ENCODE measurements at regions not wholly inside any gene's neighbourhood (a gene's known extent, or its start where the extent isn't known, plus 50 kb on each side); places are given as distances from the start of the nearest gene placed in this dataset.

DNA sequence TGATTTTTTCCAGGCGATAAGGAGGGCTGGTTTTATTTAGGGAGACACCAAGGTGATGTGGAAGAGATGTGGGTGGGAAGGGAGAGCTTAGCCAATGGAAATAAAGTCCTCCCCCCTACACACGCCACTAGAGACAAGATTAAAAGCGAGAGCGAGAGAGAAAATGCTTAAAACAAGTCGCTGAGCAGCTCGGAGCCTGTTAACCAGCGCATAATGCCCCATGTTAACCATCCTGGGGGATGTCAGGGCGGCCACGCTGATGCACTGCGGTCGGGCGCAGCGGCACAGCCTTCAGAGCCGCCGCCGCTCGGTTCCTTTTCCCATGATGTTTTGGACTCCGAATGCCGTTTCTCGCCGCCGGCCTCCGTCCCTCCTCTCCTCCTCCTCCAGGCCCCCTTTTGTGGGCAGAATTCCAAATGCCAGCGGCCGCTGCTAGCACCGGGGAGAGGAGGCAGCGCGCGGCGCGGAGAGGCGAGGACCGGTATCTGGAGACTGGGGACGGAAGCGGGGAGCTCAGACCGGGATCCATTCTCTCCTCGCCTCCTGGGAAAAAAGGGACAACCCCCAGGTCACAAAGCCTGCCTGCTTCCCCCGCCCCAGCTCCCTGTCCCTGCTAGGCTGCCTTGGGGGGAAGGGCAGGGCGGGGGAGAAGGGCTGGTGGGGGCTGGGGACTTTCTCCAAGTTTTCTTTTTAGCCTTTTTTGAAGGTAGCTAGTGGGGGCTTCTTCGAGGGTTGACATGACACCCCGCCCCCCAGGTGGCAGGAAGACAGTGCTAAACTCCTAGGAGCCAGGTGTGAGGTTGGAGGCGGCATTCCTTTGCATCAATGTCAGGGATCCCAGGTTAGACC, 98.1 kb upstream of the CCL2 start:
- no peak for DNase-seq

DNA sequence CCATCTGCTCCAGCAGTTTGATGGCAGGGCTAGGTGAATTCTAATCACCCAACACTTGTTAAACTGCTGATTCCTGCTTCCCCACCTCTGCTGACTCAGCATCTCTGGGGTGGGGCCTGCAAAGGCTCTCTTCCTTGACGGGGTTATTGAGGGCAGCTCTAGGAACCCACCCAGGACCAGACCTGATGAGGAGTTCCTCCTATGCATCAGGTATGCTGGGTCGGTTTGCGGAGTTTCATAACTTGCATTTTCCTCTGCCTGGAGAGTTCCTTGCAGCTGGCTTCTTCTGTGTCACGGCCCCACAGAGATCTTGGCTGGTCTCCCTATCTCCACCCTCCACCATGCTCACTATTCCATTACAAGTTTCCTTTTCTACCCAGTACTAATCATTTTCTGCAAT, 93.4 kb upstream of the CCL2 start:
- no peak for DNase-seq

DNA sequence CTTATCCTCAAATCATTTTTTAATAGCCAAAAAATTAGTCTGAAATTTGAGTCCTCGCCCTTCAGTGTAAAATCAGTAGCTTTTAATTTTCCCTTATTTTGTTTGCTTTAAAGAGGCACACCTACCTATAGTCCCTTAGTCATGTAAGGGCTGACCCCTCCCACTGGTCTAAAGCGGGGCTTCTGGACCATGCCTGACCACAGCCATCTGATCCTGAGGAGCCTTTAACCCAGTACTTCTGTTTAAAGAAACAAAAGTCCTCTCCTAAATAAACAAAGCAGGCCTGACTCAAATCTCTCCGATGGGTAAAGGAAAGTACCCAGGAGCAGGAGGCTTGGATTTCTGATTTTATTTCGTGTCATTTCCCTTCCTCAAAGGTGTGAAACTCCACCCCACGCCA, 92.0 kb upstream of the CCL2 start:
- DNase-seq = no peak

DNA sequence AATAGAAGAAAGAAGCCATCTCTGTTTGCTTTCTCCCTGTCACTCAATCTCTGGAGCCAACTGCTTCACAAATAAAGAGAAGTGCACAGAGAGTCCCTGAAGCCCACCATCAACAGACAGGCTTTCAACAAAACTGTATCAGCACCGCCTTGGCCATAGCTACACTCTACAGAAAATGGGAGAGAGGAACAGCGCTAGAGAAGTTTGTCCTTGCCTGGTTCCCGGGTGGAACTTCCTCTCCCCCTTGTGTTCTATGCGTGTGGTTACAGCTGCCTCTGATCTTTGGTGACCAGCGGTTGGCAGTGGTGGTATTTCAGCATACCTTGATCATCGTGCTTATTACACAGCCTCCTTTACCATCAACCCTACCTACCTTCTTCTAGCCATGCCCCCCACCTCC, 91.4 kb upstream of the CCL2 start:
- DNase-seq = no peak

DNA sequence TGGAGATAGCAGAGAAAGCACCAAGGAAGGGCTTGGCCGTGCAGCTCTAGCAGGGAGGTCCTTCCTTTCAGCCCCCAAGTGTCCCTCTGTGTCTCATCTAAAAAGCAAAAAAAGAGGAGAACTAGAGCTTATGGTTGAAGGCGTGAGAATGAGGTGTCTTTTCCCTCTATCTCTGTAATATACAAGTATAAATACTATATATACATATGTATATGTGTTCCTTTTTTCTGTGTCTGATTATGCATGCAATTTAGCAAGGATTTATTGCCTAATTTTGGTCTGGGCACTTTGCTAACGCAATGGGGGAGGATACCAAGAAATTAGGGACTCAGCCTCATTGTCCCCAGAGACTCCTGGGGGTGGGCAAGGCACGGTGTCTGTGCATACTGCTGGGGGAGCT, 90.2 kb upstream of the CCL2 start:
- no peak for DNase-seq

DNA sequence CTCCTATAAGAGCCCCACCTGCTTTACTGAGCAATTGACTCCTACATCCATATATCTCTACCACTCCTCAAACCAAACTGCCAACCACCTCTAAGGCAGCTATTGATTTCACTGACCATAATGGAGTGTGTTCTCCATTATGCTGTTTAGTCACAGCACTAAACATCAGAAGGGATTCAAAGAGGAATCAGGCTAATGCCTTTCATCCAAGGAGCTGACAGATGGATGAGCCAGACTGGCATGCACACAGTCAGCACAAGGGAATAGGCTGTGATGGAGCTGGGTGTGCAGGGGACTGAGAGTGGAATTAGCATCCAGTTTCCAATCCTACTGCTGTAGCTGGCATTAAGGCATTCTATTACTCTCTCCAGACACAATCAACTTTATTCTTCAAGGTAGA, 88.7 kb upstream of the CCL2 start:
- no peak for DNase-seq

DNA sequence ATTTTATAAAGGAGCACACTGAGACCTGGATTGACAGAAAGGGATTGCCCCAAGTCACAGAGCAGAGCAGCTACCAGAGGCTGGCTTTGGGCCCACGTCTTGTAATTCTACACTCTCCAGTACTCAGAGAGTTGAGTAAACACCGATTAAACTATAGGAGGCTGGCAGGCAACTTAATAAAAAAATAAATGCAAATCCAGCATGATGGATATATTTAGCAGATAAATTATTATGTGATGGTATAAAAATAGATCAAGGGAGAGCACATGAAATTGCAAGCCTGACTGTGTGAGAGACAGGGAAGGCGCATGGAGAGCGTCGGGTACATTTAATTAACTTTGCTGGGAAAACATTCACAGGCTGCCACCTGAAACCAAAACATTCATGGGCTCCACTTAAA, 87.7 kb upstream of the CCL2 start:
- DNase-seq = no peak

DNA sequence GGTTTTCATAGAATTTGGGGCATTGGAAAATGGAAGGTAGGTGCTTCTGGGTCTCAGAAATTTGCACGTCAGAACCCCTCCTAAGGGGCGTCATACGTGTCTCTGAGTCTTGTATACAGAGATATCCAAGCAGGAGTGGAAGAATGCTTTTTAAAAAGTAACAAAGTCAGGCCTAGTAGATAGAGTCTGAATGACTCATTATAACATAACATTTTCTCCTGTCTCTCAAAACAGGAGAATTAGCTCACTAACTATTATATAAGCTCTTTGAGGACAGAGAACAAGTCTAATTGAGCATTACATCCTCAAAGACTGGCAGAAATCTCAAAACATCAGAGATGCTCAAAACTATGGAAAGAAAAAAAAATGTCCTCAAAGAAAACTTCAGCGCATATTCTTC, 86.1 kb upstream of the CCL2 start:
- no peak for DNase-seq

DNA sequence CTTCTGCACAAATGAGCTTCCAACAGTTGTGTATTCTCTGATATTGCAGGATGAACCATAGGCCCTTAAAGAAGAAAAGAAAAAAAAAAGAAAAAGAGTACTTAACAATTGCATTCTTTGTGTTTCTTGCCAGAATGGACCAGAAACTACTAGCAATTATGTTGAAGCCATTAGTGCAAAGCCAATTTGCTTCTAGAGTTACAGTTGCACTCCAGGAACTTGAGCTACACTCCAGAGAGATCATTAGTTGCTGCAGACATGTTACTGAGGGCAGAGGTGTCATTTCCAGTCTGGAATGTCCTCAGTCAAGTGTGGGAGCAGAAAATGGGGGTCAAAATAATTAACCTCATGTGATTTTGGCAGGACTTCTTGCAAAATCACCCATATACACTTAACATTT, 85.6 kb upstream of the CCL2 start:
- no peak for DNase-seq

DNA sequence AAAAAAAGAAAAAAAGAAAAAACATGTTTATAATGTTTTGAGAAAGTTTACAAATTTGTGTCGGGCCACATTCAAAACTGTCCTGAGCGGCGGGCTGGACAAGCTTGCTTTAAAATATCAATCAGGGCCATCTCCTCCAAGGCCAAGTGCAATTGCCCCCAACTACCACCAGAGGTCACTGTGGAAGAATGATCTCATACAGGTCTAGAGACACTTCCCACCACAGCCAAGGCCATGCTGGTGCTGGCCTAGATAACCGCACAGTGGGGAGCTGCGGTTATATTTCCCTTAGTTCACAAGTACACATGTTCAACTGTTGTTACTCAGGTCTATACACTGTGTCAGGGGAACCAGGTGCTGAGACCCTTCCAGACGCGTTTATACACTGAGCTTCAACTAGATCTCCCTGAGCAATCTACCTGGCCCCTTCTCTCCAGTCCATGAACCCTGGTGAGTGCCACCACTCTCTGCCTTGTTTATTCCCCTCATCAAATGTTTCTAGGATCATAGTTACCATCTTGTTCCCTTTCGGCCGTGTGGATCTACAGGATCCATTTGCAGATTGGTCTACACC, 83.8 kb upstream of the CCL2 start:
- DNase-seq = no peak

DNA sequence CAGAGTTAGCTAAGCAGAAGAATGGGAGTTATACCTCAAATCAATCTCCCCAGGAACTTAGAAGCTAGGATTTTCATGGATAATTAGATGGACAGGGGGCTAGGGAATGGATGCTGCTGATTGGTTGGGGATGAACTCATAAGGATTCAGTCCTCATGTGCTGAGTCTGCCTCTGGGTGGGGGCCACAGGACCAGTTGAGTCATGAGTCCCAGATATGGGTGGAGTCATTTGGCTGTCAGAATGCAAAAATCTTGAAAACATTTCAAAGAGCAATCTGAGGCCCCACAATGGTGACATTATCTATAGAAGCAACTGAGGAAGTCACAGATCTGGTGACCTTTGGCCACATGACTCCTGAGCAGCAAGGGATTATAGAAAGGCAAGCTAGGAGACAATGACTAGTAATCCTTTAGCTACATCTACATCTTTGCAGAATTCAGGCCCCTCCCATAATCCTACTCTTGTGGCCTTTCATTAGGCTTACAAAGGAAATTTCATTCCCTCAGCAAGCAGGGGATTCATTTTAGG, 82.6 kb upstream of the CCL2 start:
- no peak for DNase-seq

DNA sequence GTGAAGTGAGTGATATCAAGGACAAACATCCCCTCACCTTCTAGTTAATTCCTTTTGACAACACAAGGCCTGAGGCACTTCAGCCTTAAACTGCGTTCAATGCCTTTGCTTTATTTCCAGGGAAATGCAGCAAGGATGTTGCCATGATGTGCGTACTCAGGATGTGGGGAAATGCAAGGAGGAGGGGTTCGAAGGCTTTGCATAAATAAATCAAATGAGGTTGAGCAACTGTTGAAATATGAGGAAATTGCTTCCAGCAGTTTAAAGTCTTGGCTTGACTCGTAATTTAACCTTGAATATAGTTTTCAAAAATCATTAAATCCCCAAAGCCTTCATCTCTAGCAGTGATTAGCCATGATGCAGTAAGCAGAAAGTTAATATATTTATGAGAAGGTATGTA, 81.8 kb upstream of the CCL2 start:
- no peak for DNase-seq

DNA sequence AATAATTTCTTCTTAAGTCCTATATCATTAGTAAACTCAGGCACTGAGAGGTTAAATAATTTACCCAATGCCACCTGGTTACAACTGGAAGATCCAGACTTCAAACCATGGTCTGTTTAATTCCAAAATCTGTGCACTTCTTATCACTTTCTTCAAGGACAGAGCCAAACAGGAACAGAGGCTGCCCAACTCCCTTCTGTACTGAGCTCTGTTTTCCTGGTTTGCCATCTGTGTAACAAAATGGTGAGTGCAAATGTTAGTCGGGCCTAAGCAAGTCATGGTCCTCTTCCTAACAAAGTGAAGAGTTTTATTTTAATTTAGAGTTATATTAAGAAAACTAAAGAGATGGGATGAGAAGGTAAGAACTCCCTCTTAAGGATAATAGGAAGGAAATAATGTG, 80.6 kb upstream of the CCL2 start:
- no peak for DNase-seq

DNA sequence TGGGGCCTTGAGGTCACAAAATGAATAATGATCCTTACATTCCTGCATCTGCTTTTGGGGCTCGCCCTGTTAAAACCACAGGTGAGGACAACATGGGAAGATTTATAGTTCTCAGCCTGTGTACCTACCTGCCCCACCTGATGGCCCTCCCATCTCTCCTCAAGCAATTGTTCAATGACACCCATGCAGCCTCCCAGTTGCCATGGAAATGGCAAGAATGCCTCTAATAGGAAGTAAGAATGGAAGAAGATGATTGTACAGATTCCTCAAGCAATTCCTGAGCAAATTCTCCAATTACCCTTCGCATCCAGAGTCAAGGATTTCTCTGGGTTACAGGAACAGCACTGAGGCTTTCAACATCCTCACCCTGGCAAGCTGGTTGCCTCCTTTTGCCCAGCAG, 78.6 kb upstream of the CCL2 start:
- DNase-seq = no peak

DNA sequence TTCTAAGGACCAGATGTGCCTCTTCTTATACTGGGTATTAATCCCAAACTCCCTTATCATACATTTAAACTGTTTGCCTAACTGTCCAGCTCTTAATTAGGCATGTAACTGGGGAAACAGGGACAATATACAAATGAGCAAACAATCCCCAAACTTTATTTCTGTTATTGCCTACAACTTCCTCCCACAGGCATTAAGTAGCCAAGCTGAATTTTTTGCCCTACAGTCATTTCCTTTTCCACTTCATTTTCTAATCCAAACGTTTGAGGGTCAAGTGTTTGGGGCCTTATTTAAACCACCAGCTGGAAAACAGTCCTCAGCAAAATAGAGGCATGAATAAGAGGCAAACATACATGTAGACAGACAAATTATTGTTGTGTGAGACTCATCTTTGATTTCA, 77.4 kb upstream of the CCL2 start:
- DNase-seq = no peak

DNA sequence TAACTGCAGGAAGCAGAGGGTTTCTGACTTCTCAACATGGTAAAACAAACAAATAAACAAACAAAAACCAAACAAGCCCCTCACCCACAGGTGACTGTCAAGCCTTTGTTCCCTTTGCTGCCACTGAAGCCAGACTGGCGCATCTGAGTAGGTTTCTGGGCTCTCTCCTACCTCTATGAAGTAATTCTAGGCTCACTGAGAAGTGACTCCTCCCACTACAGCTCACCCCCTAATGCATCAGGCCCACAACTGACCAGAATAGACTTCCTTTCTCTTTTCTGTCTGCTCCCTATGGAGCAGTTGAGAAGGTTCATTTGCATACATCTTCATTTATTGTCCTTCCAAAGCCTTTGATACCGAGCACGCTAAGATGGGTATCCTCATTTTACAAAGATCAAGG, 77.0 kb upstream of the CCL2 start:
- no peak for DNase-seq

DNA sequence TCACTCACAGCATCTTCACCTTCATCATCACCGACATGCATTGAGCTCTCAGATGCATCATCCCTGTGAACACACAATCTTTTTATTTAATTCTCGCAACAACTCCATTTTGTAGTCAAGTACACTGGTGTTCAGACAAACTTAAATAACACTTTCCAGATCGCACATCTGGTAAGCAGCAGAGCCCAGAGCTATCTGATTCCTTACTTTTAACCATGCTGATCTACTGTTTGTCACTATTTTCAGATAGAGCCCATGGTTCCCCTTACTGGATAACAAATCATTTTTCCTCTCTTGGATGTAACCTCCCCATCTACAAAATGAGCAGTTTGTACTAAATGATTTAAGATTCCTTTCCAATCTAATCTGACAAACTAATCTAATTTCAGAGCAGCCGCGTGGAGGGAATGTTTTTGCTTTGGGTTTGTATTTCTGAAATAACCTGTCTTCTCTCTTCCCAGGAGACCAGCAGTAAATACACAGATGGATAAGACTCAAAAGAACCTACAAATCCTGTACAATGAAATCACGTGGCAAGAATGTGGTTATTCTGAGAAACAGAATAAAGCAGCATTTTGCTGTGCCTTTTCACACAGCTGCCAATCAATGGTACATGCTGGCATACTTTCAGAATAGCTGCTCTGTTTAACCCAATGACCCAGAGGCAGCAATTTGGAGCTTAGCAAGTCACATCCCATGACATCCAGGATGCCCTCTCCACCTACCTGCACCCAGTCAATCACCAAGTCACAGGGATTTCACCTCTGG, 72.9 kb upstream of the CCL2 start:
- no peak for DNase-seq

DNA sequence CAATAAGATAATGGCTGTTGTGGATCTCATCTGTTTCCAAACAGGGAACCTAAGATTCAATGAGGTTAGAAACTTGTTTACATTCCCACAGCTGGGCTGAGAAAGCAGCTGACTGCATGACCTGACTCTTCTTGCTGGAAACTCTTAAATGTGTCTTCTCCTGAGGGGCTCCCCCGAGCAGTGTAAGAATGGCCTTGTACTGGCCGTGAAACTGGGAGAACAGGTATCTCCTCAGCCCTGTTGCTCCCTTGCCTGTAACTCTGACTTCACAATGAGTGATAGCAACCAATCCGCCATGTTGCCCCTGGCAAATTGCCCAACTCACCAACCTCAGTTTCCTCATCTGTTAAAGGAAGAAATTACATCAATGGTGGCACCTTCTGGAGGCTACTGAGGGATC, 59.1 kb upstream of the CCL2 start:
- DNase-seq = no peak

DNA sequence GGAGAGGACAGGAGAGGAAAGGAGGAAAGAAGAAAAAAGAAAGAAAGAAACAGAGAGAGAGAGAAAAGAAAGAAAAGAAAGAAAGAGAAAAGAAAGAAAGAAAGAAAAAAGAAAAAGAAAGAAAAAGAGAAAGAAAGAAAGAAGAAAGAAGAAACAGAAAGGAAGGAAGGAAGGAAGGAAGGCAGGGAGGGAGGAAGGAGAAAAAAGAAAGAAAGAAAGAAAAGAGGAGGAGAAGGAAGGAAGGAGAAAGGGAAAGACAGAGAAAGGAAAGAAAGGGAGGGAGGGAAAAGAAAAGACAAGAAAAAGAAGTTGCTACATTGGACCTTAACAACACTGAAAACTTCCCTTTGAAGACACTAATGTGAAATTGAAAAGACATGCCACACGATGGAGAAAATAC, 56.6 kb upstream of the CCL2 start:
- no peak for DNase-seq

DNA sequence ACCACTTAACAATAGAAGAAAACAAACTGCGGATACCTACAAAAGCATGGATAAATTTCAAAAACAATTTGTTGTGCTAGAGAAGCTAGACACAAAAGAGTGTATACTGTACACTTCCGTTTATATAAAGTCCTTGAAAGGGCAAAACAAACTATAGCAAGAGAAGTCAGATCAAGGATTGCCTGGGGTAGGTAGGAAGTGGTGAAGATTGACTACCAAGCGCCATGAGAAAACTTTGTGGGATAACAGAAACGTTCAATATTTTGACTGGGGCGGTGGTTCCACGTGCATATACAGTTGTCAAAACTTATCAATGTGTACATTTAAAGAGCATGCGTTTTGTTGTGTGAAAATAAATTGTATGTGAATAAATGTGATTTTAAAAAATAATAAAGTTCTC, 55.6 kb upstream of the CCL2 start:
- DNase-seq = no peak

DNA sequence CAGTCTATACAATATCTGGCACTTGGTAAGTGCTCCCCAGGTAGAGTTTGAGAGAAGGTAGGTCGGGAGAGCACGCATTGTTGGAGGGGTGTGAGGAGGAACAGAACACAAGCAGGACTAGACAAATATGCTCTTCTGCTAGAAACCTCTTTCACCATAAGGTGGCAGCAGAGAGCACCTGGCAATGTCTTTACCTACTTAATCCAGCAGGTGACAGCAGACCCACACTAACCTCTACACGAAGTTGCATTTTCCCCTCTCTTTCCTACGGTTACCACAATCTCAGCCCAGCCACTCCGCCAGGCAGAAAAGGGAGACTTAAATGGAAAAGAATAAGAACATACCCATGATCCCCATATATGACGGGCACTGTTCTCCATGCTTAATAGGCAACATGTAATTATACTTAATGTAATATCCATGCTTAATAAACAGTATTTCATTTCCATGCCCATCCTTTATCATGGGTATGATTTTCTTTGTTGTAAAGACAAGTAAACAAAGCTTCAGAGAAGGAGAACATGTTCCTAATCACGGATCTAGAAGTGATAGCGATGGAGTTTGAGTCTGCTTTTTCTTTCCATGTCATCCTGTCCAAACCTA, 55.1 kb upstream of the CCL2 start:
- DNase-seq = peak; percentile 31

DNA sequence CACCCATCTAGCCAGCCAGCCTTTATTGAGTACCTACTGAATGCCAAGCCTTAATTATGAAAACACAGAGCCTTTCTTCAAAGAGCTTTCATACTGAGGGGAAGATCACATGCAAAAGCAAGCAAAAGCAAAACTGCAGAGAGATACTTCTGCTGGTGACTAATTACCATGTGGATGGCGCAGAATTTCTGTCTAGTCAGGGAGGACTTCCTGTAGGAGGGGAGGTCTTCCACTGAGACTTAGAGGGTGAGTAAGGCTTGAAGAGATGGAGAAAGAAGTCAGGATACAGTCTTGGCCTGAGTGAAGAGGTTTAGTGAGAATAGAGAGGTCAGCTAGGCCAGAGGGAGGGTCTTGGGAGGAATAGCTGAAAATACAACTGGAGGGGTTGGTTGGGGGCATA, 53.9 kb upstream of the CCL2 start:
- DNase-seq = no peak

DNA sequence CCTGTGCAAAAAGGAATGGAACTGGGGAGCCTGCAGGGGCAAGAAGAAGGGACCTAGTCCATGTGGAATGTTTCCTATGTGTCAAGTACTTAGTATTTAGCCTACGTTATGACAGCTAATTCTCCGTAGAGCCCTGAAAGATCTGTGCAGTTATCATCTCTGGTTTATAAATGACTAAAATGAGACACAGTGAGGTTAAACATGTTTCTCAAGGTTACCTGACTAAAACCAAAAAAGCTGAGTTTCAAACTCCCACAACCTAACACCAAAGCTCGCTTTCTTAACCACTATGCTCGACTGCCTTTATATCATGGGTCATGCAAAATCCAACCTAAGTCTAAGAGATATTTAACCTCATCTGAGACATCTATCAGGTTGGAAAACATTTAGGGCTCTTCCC, 53.3 kb upstream of the CCL2 start:
- no peak for DNase-seq
